ENCODE measurements at regions not wholly inside any gene's neighbourhood (a gene's known extent, or its start where the extent isn't known, plus 50 kb on each side); places are given as distances from the start of the nearest gene placed in this dataset.
"Not testable (repeated sequence)": the region's sequence is repeated elsewhere in the genome, so short reads cannot be mapped to it uniquely, and the experiment has no call there.

DNA sequence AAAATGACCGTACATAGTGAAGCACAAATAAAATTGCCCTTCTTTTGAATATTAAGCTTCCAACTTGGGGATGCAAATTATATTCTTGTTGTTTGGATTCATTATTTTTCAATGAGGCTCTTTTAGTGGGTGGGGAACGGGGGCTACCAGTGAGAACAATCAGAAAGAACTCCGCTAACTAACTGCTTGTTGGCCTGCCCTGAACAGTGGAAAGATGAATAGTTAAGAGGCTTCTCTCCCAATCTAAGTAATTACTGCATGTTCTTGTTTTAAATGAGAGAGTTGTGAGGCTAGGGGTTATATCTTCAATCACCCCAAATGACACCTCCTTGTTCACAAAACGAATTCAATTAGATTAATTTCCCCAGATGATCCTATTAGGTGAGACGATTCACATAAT, 322.0 kb downstream of the FAT3 start:
- no peak for DNase-seq

DNA sequence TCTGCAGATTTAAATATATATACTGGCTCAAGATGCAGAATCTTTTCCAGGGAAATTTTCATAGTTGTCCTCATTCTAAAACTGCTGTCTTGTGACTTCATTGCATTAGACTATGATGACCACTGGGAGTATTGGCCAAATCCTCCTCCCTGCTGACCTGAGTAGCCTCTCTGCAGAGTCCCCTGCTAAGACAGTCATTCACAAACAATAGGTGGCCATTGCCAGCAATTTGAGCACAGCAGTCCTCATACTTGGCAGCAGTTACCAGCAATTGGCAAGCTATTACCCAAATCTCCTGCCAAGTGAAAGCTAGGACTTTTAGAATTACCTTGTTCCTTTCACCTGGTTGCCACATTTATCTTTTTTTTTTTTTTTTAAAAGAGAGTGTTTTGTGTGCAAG, 325.8 kb downstream of the FAT3 start:
- no peak for DNase-seq

GRCh38 chr11:92550871-92551270, 326.3 kb downstream of the FAT3 start:
- DNase-seq: no peak

DNA sequence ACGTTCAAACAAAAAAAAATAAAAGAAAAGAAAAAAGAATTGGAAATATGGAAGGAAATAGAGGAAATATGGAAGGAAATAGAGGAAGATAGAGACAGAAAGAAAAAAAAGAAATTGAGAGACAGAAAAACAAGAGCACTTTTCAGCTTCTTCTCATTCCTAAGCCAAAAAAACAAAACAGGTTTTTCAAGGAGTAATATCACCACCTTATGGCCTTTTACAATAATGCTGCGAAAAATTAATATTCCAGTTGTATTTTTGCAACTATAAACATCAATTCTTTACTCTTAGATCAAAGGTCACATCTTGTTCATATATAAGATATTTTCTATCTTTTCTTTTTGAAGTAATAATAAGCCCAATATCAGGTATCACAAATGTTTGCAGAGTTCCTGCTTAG, 328.3 kb downstream of the FAT3 start:
- peak in 1 of 2 experiments; percentile 18 for DNase-seq

DNA sequence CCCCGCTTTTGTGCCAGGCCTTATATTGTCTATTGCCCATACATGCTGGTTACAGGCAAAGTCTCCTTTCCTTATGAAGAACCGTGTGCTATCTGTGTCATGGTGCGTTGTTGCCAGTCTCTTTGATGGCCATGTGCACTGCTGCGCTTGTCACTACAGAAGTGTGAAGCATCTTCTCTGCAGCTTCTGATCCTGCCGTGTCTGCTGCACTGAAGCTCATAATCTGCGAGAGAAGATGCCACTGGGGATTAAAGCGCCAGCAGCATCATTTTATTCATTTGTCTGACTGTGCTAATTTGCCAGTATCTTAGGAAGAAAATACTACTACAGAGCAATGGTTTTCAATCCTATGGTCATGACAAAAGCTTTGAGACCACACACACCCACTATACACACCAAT, 330.1 kb downstream of the FAT3 start:
- no peak for DNase-seq

- DNase-seq: no peak
Observed at GRCh38 chr11:92556431-92556830, 331.8 kb downstream of the FAT3 start.

GRCh38 chr11:92557879-92558278, 333.3 kb downstream of the FAT3 start:
- no peak for DNase-seq

GRCh38 chr11:92558323-92558722, 333.7 kb downstream of the FAT3 start:
- no peak for DNase-seq

DNA sequence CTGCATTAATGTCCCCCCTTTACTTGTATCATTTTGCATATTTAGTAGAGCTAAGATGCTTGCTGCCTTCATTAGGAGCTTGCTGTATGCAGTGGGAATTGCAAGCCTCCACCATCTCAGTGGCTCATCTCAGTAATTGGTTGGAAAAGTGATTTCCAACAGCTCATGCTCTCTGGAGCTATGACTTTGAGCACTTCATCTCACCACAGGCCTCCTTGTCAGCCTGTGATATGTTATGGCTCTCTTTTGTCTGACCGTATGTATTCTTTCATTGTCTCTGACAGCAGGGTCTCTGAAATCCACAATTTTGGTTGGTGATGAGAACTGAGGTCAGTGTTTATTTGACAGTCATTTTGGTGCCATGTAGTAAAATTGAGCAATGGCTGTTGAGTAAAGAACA, 345.1 kb downstream of the FAT3 start:
- no peak for DNase-seq

DNA sequence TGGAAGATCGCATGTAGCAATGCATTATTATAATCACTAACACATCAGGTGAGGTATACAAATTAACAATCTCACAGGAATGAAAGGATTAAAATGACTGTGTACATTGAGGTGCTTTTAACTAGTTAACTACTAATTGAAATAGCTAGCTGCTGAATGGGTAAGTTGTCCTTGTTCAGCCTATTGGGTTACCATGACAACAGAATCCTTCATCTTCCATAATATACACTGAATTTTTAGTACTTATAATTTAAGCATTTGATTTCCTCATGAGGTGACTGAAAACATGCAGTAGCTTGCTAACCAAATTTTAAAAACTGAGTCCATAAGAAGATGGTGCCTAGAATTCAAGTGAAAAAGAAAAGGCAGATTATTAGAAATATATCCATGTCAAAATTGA, 347.9 kb downstream of the FAT3 start:
- DNase-seq: no peak

GRCh38 chr11:92576315-92576714, 351.7 kb downstream of the FAT3 start:
- DNase-seq: no peak

DNA sequence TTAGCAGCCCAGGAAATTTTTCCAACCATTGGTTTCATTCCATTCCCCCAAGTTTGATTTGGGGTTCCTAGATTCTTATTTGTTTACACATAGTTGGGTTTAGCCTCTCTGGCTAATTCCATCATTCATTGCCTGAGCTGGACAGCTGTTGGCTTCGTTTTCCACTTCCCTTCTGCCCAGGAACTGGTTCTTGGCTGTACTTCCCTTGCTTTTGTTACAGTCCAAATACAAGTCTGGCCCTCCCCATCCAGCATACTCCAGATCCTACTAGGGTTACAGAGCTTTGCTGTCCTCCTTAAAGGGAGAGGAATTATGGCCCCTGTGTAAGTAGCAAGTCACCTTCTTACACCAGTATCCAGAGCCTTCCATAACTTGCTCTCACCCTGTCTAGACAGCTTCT, 356.3 kb downstream of the FAT3 start:
- DNase-seq: no peak

DNA sequence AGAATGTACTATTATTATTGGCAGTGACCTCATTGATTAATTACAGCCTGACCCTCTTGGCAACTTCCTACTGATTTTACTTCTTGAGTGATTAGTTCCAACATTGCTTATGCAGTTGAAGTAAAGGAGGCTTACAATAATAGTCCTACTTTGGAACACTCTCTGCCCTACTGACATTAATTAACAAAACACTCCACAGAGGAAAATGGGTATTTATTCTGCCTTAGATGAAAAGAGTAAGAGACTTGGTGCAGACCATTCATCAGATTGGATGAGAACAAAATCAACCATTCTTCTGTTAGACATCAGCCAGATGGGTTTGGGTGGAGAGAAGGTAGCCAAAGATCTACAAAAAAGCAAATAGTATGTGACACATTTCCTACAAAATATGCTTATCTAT, 363.8 kb downstream of the FAT3 start:
- DNase-seq: no peak

- DNase-seq: no peak
Observed at GRCh38 chr11:92589512-92589911, 364.9 kb downstream of the FAT3 start.

- no peak for DNase-seq
Observed at GRCh38 chr11:92591521-92591920, 366.9 kb downstream of the FAT3 start.

- DNase-seq: no peak
Observed at GRCh38 chr11:92594251-92594650, 369.6 kb downstream of the FAT3 start.

DNA sequence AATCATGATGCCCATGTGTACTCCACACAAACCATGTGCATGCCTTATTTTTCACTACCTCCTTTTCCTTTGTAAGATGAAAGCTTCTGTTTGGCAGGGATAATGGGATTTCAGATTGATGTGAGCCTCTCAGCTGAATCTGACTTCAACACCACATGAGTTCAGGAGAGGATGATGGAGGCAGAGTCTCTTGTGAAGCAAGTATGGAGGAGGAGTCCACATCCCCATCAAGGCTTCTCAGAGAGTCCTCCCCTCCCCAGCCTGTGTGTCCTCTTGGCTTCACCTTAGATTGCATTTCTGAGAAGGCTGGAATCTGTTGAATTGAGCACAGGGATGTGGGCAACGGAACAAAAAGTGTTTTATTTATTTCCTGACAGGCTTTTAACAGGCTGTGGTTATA, 370.4 kb downstream of the FAT3 start:
- no peak for DNase-seq

DNA sequence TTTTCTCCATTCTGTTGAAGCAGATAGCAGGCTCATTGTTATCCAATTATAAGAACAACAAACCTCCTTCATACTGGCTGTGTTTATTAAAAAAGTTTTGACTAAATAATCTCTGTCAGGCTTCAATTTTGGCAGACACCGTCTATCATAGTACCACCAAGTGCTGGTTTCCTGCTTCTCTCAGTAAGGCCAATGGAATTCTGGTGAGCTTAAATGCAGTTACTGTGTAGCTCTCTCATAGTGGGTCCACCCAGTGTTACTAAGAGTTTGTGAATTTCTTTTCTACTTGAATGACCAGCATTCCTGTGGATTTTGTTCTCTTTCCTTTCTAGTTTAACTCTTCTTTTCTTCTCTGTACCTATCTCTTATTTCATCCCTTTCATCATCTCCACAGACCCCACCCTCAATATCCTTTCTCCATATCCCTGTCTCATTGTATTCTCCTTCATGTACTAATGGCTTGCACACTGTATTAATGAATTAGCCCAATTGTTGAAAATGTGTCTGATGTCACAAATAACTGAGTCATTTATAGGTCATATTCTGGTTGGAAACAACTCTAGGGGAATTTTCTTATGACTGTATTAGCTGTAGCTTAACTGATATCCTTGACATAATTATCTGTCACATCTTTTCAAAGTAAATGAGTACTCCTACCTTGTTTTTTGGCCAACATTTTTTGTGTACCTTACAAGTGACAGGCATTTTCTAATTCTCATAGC, 372.1 kb downstream of the FAT3 start:
- no peak for DNase-seq

- DNase-seq: no peak
Observed at GRCh38 chr11:92601048-92601447, 368.4 kb upstream of the MTNR1B start.

GRCh38 chr11:92605667-92606066, 363.8 kb upstream of the MTNR1B start:
- no peak for DNase-seq

DNA sequence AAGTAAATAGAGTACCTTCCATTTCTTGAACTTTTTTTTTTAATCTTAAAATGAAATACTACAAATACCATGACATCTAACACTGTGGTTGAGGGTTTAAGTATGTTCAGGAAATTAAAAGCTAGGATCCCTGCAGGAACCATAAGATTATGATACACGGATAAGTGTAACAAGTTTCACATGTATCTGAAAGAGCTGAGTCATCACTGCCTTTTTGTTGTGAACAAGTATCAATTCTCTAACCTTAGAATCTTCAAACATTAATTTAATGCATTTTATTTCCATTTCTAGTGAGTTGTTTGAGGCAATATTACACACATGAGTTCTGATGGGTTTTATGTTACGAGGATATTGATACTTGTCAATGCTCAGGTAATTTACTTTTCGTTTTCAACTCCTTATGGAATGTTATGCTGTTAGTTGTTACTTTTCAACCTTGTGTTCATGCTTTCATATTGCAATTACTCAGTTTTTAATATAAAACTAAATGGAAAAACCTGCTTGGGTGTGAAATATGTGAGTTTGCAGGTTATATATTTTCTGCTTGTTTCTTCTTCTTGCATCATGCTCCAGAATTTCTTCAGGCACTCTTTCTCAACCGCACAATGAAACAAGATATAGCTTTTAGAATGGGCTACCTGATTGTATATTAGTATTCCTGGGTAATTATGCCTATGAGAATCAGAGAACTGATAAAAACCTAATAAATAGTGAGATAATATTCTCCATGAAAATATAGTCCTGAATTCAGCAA, 361.3 kb upstream of the MTNR1B start:
- DNase-seq: no peak

- no peak for DNase-seq
Observed at GRCh38 chr11:92611157-92611556, 358.3 kb upstream of the MTNR1B start.

DNA sequence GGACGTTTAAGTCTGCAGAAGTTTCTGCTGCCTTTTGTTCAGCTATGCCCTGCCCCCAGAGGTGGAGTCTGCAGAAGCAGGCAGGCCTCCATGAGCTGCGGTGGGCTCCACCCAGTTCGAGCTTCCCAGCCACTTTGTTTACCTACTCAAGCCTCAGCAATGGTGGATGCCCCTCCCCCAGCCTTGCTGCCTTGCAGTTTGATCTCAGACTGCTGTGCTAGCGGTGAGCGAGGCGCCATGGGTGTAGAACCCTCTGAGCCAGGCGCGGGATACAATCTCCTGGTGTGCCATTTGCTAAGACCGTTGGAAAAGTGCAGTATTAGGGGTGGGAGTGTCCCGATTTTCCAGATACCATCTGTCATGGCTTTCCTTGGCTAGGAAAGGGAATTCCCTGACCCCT, 351.4 kb upstream of the MTNR1B start:
- not testable (repeated sequence) for DNase-seq

DNA sequence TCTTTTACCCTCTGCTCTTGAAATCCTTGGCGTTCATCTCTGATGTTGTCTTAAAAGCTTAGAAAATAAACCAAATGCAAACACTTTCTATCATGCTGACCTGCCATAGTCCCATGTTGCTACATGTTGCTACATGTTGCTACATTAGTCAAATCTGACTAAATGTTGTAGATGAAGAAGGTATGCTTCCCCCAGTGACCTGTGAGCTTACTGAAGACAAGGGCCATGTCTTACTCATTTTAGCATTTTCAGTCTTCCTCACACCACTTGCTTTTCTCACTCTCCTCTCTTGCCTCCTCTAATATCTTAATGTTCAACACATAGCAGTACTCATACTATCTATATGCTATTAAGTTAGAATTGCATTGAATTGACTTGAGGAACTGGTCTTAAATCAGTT, 346.4 kb upstream of the MTNR1B start:
- DNase-seq: no peak

- DNase-seq: no peak
Observed at GRCh38 chr11:92625894-92626293, 343.6 kb upstream of the MTNR1B start.

Measured in NCI-H524 (cell line).